Upper lobe of left lung (tissue), 6 donors: ENCODE measurements at regions not wholly inside any gene's neighbourhood (a gene's known extent, or its start where the extent isn't known, plus 50 kb on each side); places are given as distances from the start of the nearest gene placed in this dataset.

ENCODE experiments used
- ATAC-seq, 2 donors: fragments of 200-7000 bp; cut with Tn5 transposase; one replicate each; pipeline ENCODE4 v1.9.1; 2022; ENCODE audit warnings: mild to moderate bottlenecking in 2 of 2, moderate library complexity in 2 of 2; ENCODE audit not compliant: low FRiP score in 2 of 2
- DNase-seq, 2 donors: peaks; one replicate each; pipeline ENCODE4 v3.0.0-alpha.2; 2019 to 2020
- H3K27ac ChIP-seq, 4 donors: fragments of 200-600 bp; sonication (generic); one replicate each; pipeline ENCODE4 v1.5.1; 2016 to 2019
- H3K27me3 ChIP-seq, 4 donors: fragments of 200-600 bp; sonication (generic); one replicate each; pipeline ENCODE4 v1.5.1; 2017 to 2019
- H3K36me3 ChIP-seq, 4 donors: fragments of 200-600 bp; sonication (generic); one replicate each; pipeline ENCODE4 v1.5.1; 2016 to 2019
- H3K4me1 ChIP-seq, 4 donors: fragments of 200-600 bp; sonication (generic); one replicate each; pipeline ENCODE4 v1.5.1; 2018 to 2019
- H3K4me3 ChIP-seq, 4 donors: fragments of 200-600 bp; sonication (generic); one replicate each; pipeline ENCODE4 v1.5.1; 2017 to 2019; ENCODE audit warnings: mild to moderate bottlenecking in 2 of 4, moderate library complexity in 1 of 4
- H3K9me3 ChIP-seq, 4 donors: fragments of 200-600 bp; sonication (generic); one replicate each; pipeline ENCODE4 v1.5.1; 2018 to 2019
- EP300 ChIP-seq, 4 donors: sonication (generic); formaldehyde crosslinking; IDR thresholded peaks; one replicate each; pipeline ENCODE4 v1.5.1; 2017; ENCODE audit warnings: antibody characterized with exemption in 4 of 4, control low read depth in 2 of 4
- POLR2A ChIP-seq, 4 donors: fragments of 450-650 bp; IDR thresholded peaks; one replicate each; pipeline ENCODE4 v1.5.1; 2016 to 2017; ENCODE audit warnings: antibody characterized with exemption in 4 of 4, mild to moderate bottlenecking in 2 of 4
- POLR2AphosphoS5 ChIP-seq, 2 donors: sonication (generic); formaldehyde crosslinking; IDR thresholded peaks; one replicate each; pipeline ENCODE4 v1.5.1; 2017; ENCODE audit warnings: antibody characterized with exemption in 2 of 2
- WGBS, 2 donors: methylation state at CpG; one replicate each; pipeline ENCODE4 v1.1.5; 2017 to 2018; 5-methylcytosine and 5-hydroxymethylcytosine counted together
- TF ChIP-seq, protein P1 (sequence below), 6 experiments: fragments of 450-650 bp in 4 of 6; fragments of 200-600 bp in 2 of 6; sonication (generic) in 2 of 6; IDR thresholded peaks; one replicate each; pipeline ENCODE4 v1.5.1; 2016 to 2019; ENCODE audit warnings: antibody characterized with exemption in 6 of 6
- donor health status: DM: no; HTN: no; CAD: no; lungs with moderate emphysema.
- donor health status: DM: no; HTN: yes; CAD: no; lungs with severe emphysema.

DNA sequence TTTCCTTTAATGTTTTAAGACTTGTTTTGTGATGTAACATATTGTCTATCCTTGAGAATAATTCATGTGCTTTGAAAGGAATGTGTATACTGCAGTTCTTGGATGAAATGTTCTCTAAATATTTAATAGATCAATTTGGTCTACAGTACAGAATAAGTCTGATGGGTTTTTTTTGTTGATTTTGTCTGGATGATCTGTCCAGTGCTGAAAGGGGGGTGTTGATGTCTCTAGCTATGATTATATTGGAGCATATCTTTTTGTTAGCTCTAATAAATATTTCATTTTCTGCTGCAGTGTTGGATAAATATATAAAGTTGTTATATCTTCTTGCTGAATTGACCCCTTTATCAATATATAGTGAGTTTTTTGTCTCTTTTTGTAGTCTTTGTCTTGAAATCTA lies 269.9 kb upstream of the TUSC1 start:
- no peaks in the 10 kb centered on the region for H3K9me3 ChIP-seq
- DNase-seq (no peak), ATAC-seq (no peak)
- no peaks in the 10 kb centered on the region for H3K4me1 ChIP-seq
- H3K36me3 ChIP-seq = no peaks in the 10 kb centered on the region
- no peaks in the 10 kb centered on the region for H3K27me3 ChIP-seq
- H3K27ac ChIP-seq = no peak overlapping the region
- no peak overlapping the region for H3K4me3 ChIP-seq
- TF ChIP-seq EP300 (IDR thresholded peaks at IDR 0.05) = no peak
- no peak for TF ChIP-seq POLR2AphosphoS5 (IDR thresholded peaks at IDR 0.05)
- TF ChIP-seq, protein P1, sequence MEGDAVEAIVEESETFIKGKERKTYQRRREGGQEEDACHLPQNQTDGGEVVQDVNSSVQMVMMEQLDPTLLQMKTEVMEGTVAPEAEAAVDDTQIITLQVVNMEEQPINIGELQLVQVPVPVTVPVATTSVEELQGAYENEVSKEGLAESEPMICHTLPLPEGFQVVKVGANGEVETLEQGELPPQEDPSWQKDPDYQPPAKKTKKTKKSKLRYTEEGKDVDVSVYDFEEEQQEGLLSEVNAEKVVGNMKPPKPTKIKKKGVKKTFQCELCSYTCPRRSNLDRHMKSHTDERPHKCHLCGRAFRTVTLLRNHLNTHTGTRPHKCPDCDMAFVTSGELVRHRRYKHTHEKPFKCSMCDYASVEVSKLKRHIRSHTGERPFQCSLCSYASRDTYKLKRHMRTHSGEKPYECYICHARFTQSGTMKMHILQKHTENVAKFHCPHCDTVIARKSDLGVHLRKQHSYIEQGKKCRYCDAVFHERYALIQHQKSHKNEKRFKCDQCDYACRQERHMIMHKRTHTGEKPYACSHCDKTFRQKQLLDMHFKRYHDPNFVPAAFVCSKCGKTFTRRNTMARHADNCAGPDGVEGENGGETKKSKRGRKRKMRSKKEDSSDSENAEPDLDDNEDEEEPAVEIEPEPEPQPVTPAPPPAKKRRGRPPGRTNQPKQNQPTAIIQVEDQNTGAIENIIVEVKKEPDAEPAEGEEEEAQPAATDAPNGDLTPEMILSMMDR (IDR thresholded peaks at IDR 0.05) = no peak
- no peak for TF ChIP-seq POLR2A (IDR thresholded peaks at IDR 0.05)

- TF ChIP-seq POLR2AphosphoS5 (IDR thresholded peaks at IDR 0.05) (no peak), EP300 (IDR thresholded peaks at IDR 0.05) (no peak), POLR2A (IDR thresholded peaks at IDR 0.05) (no peak)
- TF ChIP-seq, protein P1 (IDR thresholded peaks at IDR 0.05) = no peak
These were observed 260.9 kb upstream of the TUSC1 start for GRCh38 chr9:25939126-25939525.

DNA sequence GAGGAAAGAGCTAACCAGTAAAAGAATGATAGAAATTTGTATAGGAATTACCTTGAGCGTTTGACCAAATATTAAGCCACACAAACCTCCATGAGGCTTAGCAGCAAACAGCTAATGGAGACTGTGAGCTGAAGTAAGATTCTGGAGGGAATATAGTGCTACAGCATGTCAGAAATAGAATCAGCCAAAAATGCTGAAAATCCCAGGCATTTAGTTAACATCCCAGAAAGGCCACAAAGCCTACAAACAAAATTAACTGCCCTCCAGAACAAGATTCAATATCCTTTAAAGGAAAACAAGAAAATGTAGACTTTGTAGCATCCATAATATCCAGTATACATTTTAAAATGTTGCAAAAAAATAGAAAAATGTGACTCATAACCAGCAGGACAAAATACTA lies 257.8 kb upstream of the TUSC1 start:
- TF ChIP-seq, protein P1 (IDR thresholded peaks at IDR 0.05) = no peak
- TF ChIP-seq POLR2AphosphoS5 (IDR thresholded peaks at IDR 0.05) (no peak), EP300 (IDR thresholded peaks at IDR 0.05) (no peak), POLR2A (IDR thresholded peaks at IDR 0.05) (no peak)
- H3K4me1 ChIP-seq = no peaks in the 10 kb centered on the region
- no peak for ATAC-seq
- H3K27me3 ChIP-seq = no peaks in the 10 kb centered on the region
- H3K36me3 ChIP-seq = no peaks in the 10 kb centered on the region
- H3K9me3 ChIP-seq = no peaks in the 10 kb centered on the region
- no peak overlapping the region for H3K4me3 ChIP-seq
- WGBS, 2 donors = 78 to 79% methylated on average over 1 of the region's 1 CpG
- DNase-seq = no peak
- no peak overlapping the region for H3K27ac ChIP-seq

More at GRCh38 chr9:25939126-25939525, 260.9 kb upstream of the TUSC1 start:
- no peak overlapping the region for H3K4me3 ChIP-seq
- no peak for DNase-seq
- 75 to 80% methylated on average over 1 of the region's 1 CpG for WGBS, 2 donors
- H3K36me3 ChIP-seq = no peaks in the 10 kb centered on the region
- no peak overlapping the region for H3K27ac ChIP-seq
- no peaks in the 10 kb centered on the region for H3K4me1 ChIP-seq
- no peaks in the 10 kb centered on the region for H3K9me3 ChIP-seq
- no peaks in the 10 kb centered on the region for H3K27me3 ChIP-seq
- ATAC-seq = no peak

DNA sequence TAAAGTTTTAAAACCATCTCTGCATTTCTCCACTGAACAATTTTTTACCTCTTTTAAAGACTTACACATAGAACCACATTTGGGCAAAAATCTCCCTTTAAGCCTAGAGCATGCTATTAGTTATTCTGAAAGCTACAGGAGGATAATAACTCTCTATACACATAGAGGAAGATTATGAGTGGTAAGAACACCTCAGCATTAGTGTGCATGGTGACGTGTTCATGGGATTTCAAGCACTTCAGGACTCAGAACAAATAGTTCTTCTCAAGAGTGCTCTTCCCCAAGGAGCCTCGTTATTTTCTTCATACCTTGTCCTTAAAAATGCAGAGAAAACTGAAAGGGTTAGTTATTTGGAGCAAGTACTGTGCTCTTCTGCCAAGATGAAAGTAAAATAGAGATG lies 256.9 kb upstream of the TUSC1 start:
- Histone ChIP-seq H3K36me3 (no peaks in the 10 kb centered on the region), H3K27ac (no peak overlapping the region), H3K27me3 (no peaks in the 10 kb centered on the region), H3K4me1 (no peaks in the 10 kb centered on the region), H3K9me3 (no peaks in the 10 kb centered on the region), H3K4me3 (no peak overlapping the region)
- TF ChIP-seq POLR2A (IDR thresholded peaks at IDR 0.05) = no peak
- no peak for TF ChIP-seq EP300 (IDR thresholded peaks at IDR 0.05)
- TF ChIP-seq POLR2AphosphoS5 (IDR thresholded peaks at IDR 0.05) = no peak
- TF ChIP-seq, protein P1 (IDR thresholded peaks at IDR 0.05) = no peak
- WGBS, 2 donors = 30 to 50% methylated on average over 2 of the region's 2 CpGs
- ATAC-seq = no peak
- DNase-seq = no peak

DNA sequence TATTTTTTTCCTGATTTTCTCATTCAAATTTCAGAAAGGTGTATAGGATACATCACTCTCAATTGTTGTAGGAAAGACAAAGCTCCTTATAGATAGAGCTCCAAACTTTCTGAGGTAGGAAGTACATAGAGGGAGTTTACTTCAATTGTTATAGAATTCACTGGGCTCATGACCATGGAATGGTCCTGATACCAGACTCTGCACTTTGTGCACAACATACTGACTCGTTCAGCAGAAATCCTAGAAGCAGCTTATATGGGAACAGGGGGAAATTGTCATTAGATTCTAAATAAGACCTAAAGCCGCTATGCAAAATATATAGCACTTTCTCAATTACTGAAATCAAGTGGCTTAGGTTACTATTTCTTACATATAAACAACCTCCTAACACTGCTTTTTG lies 240.5 kb upstream of the TUSC1 start:
- WGBS, 2 donors = 71 to 75% methylated on average over 2 of the region's 2 CpGs
- no peak for ATAC-seq

More for the DNA sequence above, 240.5 kb upstream of the TUSC1 start:
- Histone ChIP-seq H3K4me1 (no peaks in the 10 kb centered on the region), H3K9me3 (no peaks in the 10 kb centered on the region), H3K36me3 (no peaks in the 10 kb centered on the region), H3K27me3 (no peaks in the 10 kb centered on the region), H3K4me3 (no peak overlapping the region), H3K27ac (no peak overlapping the region)
- no peak for TF ChIP-seq EP300 (IDR thresholded peaks at IDR 0.05)
- no peak for TF ChIP-seq POLR2A (IDR thresholded peaks at IDR 0.05)
- TF ChIP-seq, protein P1 (IDR thresholded peaks at IDR 0.05) = no peak
- no peak for TF ChIP-seq POLR2AphosphoS5 (IDR thresholded peaks at IDR 0.05)
- DNase-seq = no peak
